ENCODE measurements at regions not wholly inside any gene's neighbourhood (a gene's known extent, or its start where the extent isn't known, plus 50 kb on each side); places are given as distances from the start of the nearest gene placed in this dataset.
"Not testable (repeated sequence)": the region's sequence is repeated elsewhere in the genome, so short reads cannot be mapped to it uniquely, and the experiment has no call there.

GRCh38 chr11:94235772-94236171, 68.6 kb upstream of the IZUMO1R start:
- DNase-seq, H3K4me1 Mint-ChIP-seq, H3K27ac Mint-ChIP-seq, H3K27me3 Mint-ChIP-seq, ATAC-seq, H3K4me3 Mint-ChIP-seq: not testable (repeated sequence)
- H3K9me3 Mint-ChIP-seq: peaks cover 0 to 14% of the 10 kb centered on the region in 2 donors

- H3K4me1 Mint-ChIP-seq, ATAC-seq, H3K4me3 Mint-ChIP-seq, H3K27me3 Mint-ChIP-seq, DNase-seq, H3K27ac Mint-ChIP-seq: not testable (repeated sequence)
- peaks cover 5 to 20% of the 10 kb centered on the region in 2 donors for H3K9me3 Mint-ChIP-seq
These were observed 68.0 kb upstream of the IZUMO1R start for GRCh38 chr11:94236416-94236815.

GRCh38 chr11:94237447-94238153, 66.8 kb upstream of the IZUMO1R start:
- peak; percentile 4 to 13 for DNase-seq
- not testable (repeated sequence) for H3K27me3 Mint-ChIP-seq, H3K4me1 Mint-ChIP-seq

GRCh38 chr11:94238154-94238735, 66.1 kb upstream of the IZUMO1R start:
- not testable (repeated sequence) for ATAC-seq, H3K4me1 Mint-ChIP-seq, H3K27me3 Mint-ChIP-seq, H3K27ac Mint-ChIP-seq, H3K4me3 Mint-ChIP-seq
- peak in 1 of 2 donors; percentile 18 for DNase-seq
- peaks cover 5 to 16% of the 10 kb centered on the region in 2 donors for H3K9me3 Mint-ChIP-seq

More at GRCh38 chr11:94237447-94238153, 66.8 kb upstream of the IZUMO1R start:
- H3K9me3 Mint-ChIP-seq: peaks cover 5 to 16% of the 10 kb centered on the region in 2 donors
- not testable (repeated sequence) for H3K4me3 Mint-ChIP-seq, ATAC-seq, H3K27ac Mint-ChIP-seq

GRCh38 chr11:94238774-94239173, 65.6 kb upstream of the IZUMO1R start:
- ATAC-seq, H3K4me1 Mint-ChIP-seq, H3K27me3 Mint-ChIP-seq, H3K27ac Mint-ChIP-seq, H3K4me3 Mint-ChIP-seq, DNase-seq: not testable (repeated sequence)
- H3K9me3 Mint-ChIP-seq: peaks cover 5 to 16% of the 10 kb centered on the region in 2 donors

- no peaks in the 10 kb centered on the region for H3K4me1 Mint-ChIP-seq
These were observed 62.5 kb upstream of the IZUMO1R start for GRCh38 chr11:94241896-94242295.

GRCh38 chr11:94243571-94244515, 60.5 kb upstream of the IZUMO1R start:
- ATAC-seq (no peak), DNase-seq (no peak)
- Mint-ChIP-seq H3K27me3 (no peaks in the 10 kb centered on the region), H3K9me3 (peaks cover 5 to 10% of the 10 kb centered on the region in 2 donors), H3K4me1 (no peaks in the 10 kb centered on the region), H3K27ac (no peak overlapping the region), H3K4me3 (no peak overlapping the region)

More at GRCh38 chr11:94241896-94242295, 62.5 kb upstream of the IZUMO1R start:
- ATAC-seq: no peak
- Mint-ChIP-seq H3K4me3 (no peak overlapping the region), H3K9me3 (peaks cover 5 to 10% of the 10 kb centered on the region in 2 donors), H3K27me3 (no peaks in the 10 kb centered on the region), H3K27ac (no peak overlapping the region)
- DNase-seq: no peak

- H3K4me3 Mint-ChIP-seq: no peak overlapping the region
- no peaks in the 10 kb centered on the region for H3K27me3 Mint-ChIP-seq
- H3K9me3 Mint-ChIP-seq: peaks cover 12 to 22% of the 10 kb centered on the region in 2 donors
- no peaks in the 10 kb centered on the region for H3K4me1 Mint-ChIP-seq
- H3K27ac Mint-ChIP-seq: no peak overlapping the region
- ATAC-seq: no peak
- no peak for DNase-seq
These were observed 59.3 kb upstream of the IZUMO1R start for GRCh38 chr11:94245121-94245520.

GRCh38 chr11:94248301-94248700, 56.1 kb upstream of the IZUMO1R start:
- H3K4me1 Mint-ChIP-seq, H3K4me3 Mint-ChIP-seq, H3K27ac Mint-ChIP-seq, H3K27me3 Mint-ChIP-seq, DNase-seq, ATAC-seq: not testable (repeated sequence)
- H3K9me3 Mint-ChIP-seq: peaks cover 13 to 32% of the 10 kb centered on the region in 2 donors

- Mint-ChIP-seq H3K27ac (no peak overlapping the region), H3K4me3 (no peak overlapping the region), H3K4me1 (no peaks in the 10 kb centered on the region), H3K27me3 (no peaks in the 10 kb centered on the region), H3K9me3 (peaks cover 18 to 49% of the 10 kb centered on the region in 2 donors)
- no peak for ATAC-seq
- no peak for DNase-seq
These were observed 50.2 kb upstream of the IZUMO1R start for GRCh38 chr11:94254214-94254613.
